Coronary artery (tissue), 2 donors: ENCODE measurements at regions not wholly inside any gene's neighbourhood (a gene's known extent, or its start where the extent isn't known, plus 50 kb on each side); places are given as distances from the start of the nearest gene placed in this dataset.

ENCODE experiments used
- DNase-seq: peaks from one replicate; pipeline ENCODE4 v3.0.0-alpha.2; 2017; ENCODE audit warnings: low spot score
- H3K27ac ChIP-seq, 2 donors: fragments of 200-600 bp; sonication (generic); one replicate each; pipeline ENCODE4 v1.5.1; 2016 to 2019
- H3K4me3 ChIP-seq: fragments of 200-600 bp; sonication (generic); 2 replicates; pipeline ENCODE4 v1.5.1; 2016; ENCODE audit warnings: mild to moderate bottlenecking, moderate library complexity
- TF ChIP-seq, protein P1 (sequence below): fragments of 200-600 bp; sonication (generic); IDR thresholded peaks from one replicate; pipeline ENCODE4 v1.5.1; 2019; ENCODE audit warnings: antibody characterized with exemption

DNA sequence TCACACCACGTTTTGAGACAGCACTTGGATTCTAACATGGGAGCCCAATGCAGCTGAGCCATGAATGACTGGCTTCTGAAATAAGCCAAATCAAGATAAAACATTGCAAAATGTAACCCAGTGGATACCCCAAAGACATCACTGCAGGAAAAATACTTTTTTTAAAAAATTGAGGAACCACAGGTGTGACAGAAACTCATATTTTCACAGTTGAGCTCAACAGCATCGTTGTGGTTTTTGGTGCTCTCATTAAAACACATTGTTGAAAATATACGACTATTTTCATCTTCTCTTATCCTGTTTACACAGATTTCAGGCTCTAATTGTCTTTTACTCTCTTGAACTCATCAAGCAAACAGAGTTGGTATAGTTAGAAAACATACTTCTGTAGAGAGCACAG is 429.3 kb upstream of the VRK2 start:
- TF ChIP-seq, protein P1, sequence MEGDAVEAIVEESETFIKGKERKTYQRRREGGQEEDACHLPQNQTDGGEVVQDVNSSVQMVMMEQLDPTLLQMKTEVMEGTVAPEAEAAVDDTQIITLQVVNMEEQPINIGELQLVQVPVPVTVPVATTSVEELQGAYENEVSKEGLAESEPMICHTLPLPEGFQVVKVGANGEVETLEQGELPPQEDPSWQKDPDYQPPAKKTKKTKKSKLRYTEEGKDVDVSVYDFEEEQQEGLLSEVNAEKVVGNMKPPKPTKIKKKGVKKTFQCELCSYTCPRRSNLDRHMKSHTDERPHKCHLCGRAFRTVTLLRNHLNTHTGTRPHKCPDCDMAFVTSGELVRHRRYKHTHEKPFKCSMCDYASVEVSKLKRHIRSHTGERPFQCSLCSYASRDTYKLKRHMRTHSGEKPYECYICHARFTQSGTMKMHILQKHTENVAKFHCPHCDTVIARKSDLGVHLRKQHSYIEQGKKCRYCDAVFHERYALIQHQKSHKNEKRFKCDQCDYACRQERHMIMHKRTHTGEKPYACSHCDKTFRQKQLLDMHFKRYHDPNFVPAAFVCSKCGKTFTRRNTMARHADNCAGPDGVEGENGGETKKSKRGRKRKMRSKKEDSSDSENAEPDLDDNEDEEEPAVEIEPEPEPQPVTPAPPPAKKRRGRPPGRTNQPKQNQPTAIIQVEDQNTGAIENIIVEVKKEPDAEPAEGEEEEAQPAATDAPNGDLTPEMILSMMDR: no peak
- no peak for DNase-seq
- H3K27ac ChIP-seq: no peak overlapping the region
- no peak overlapping the region for H3K4me3 ChIP-seq

DNA sequence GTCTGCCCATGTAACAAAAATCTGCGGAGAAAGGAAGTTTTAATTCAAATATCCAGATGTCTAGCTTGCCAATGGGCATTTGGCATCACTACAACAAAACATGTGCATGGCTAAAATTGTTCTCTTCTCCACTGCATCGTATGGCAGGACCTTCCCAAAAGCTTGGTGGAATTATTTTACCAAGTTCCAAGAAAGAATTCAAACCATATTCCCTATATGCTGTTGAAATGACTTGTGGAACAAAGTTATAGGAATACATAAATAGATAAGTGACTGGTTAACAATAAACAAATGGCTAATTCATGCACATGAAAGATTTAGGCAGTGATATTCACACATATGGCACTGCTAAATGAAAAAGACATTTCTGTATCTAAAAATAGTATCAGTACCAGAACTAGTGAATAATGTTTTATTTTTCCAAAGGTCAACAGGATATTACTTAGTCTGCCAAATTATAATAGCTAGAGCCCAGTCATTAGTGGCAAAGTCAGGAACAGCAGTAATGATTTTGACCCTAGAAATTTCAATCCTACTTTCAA is 425.4 kb upstream of the VRK2 start:
- Histone ChIP-seq H3K27ac (no peak overlapping the region), H3K4me3 (no peak overlapping the region)
- no peak for DNase-seq
- TF ChIP-seq, protein P1: no peak

DNA sequence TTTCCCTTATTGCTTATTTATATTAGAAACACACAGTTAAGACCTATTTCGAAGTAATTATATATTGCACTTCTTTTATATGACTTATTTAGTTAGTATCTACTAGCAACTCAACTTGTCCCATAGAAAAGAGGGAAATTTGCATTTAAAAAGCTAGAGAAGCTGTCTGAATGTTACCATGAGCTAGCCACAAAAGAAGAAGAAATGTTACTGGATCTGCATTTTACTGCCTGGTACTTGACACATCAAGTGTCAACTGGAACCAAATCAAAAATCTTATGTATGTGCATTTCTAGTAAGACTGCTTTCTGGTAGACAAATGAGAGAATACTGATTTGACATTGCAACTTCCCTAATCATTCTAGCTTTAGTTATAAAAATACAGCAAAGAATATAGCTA is 424.6 kb upstream of the VRK2 start:
- TF ChIP-seq, protein P1: no peak
- Histone ChIP-seq H3K27ac (no peak overlapping the region), H3K4me3 (no peak overlapping the region)
- DNase-seq: no peak

DNA sequence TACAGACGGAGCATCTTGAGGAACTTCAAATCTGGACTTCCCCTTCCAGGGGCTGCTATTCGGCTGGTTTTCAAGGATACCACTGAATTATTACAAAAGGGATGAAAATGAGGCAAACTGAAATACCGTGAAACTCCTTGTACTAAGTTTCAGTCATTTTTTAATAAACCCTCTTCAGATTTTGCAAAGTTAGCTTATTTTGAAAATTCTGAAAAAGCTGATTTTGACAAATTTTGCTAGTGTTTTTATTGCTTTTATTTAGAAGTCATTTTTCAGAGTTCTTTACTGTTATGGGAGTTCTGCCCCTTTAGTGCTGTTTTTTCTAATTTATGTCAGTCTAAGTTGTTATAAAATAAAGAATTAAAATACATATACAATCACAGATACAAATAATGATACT is 390.4 kb upstream of the VRK2 start:
- H3K4me3 ChIP-seq: no peak overlapping the region
- DNase-seq: no peak
- TF ChIP-seq, protein P1: no peak
- H3K27ac ChIP-seq: no peak overlapping the region

DNA sequence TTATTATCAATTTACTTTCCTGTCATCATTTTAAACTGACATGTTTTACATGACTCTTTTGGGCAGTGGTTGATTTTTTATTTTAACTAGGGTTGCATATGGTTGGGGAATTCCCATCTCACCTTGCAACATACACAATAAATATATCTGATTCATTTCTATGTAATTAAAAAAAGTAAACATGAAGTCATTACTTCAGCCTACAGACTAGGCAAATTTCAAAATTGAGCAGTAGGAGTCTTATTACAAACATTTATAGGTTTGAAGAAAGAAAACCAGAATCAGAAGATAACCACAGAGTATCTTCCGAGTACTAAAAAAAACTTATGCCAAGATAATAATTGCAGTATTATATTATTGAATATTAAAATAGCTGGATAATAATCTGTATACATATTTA is 377.0 kb upstream of the VRK2 start:
- Histone ChIP-seq H3K4me3 (no peak overlapping the region), H3K27ac (no peak overlapping the region)
- DNase-seq: no peak
- TF ChIP-seq, protein P1: no peak

DNA sequence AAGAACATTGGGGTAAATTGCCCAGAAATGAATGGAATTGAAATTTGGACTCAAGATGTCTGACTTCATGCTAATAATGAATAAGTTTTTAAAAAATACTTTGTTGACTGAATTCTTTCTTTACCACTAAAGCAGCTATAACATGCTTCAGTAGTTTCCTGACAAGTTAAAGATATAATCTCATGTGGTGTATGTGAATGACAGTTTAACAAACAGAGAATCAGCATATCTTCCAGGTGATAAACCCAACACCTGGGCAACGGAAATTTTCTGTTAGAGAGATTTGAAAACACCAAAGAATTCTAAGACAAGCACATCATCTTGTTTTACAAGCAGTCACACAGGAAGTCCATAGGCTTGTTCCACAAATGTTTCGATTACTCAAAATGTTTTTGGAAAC is 372.6 kb upstream of the VRK2 start:
- TF ChIP-seq, protein P1: no peak
- DNase-seq: no peak
- Histone ChIP-seq H3K27ac (no peak overlapping the region), H3K4me3 (no peak overlapping the region)

DNA sequence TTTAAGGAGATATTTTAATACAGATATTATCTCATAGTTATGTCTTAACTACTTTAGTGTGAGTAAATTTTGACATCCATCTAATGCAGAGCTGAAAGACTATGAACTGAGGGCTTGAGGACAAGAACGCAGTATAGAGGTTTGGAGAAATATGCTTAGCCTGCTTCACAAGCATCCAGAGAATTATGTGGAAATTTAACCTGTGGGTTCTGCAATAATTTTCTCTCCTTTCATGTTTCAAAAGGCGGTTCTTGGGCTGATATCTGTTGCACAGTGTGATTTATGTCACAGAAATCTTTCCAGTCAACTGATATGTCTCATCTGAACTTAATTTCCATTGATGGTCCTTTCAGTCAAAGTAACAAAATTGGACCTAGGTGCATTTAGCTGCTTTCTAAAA is 371.9 kb upstream of the VRK2 start:
- H3K4me3 ChIP-seq: no peak overlapping the region
- no peak overlapping the region for H3K27ac ChIP-seq
- TF ChIP-seq, protein P1: no peak
- DNase-seq: no peak
